ENCODE measurements at regions not wholly inside any gene's neighbourhood (a gene's known extent, or its start where the extent isn't known, plus 50 kb on each side); places are given as distances from the start of the nearest gene placed in this dataset.

- H3K27me3 ChIP-seq (ENCODE audit: insufficient read depth, low read depth, low read length): no peaks in the 10 kb centered on the region
- no peaks in the 10 kb centered on the region for H3F3A ChIP-seq (ENCODE audit: insufficient read depth, low read length, poor library complexity, severe bottlenecking)
- no peak for TF ChIP-seq POLR2AphosphoS5 (IDR thresholded peaks at IDR 0.05)
- TF ChIP-seq TAF1 (IDR thresholded peaks at IDR 0.05; ENCODE audit: low read depth): no peak
- no peak for TF ChIP-seq MXI1 (conservative IDR thresholded peaks at IDR 0.05; ENCODE audit: poor library complexity, severe bottlenecking)
- H3K9ac ChIP-seq (ENCODE audit: low read length): no peak overlapping the region
- no peak overlapping the region for H2AFZ ChIP-seq (ENCODE audit: low read depth, low read length)
- H4K20me1 ChIP-seq (ENCODE audit: insufficient read depth): no peaks in the 10 kb centered on the region
- H3K4me2 ChIP-seq (ENCODE audit: low read length): no peak overlapping the region
- no peaks in the 10 kb centered on the region for H3K9me2 ChIP-seq (ENCODE audit: insufficient read depth, low read length)
- no peak overlapping the region for H3K4me3 ChIP-seq (ENCODE audit: low read length)
- H3K27ac ChIP-seq (ENCODE audit: low read length): no peak overlapping the region
- no peaks in the 10 kb centered on the region for H3K36me3 ChIP-seq (ENCODE audit: insufficient read depth, low read length)
- no peaks in the 10 kb centered on the region for H3K79me2 ChIP-seq (replicated peaks; ENCODE audit: insufficient read depth, low read length)
- no peaks in the 10 kb centered on the region for H3K9me3 ChIP-seq (ENCODE audit: low read length)
Measured at GRCh38 chr14:98913967-98914650, 357.9 kb downstream of the BCL11B start.

DNA sequence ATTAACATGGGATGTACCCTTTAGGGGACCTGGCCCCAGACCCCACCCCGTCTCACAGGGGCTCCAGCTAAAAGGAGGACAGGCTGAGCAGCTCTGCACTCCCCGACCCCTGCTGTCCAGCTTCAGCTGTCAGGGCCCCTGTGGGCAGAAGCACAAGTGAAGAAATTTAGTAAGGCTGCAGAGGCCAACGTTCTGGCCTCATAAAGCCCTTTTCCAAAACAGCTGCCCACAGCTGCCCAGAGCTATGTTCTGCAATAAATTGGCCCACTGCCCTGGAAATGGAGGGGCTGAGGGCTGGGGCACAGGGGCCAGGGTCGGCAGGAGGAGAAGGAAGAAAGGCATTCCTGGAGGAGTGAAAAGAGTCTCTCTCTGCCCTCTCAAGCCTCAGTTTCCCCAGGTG is 357.1 kb downstream of the BCL11B start:
- H3K36me3 ChIP-seq (ENCODE audit: insufficient read depth, low read length): no peaks in the 10 kb centered on the region
- H3K9me3 ChIP-seq (ENCODE audit: low read length): no peaks in the 10 kb centered on the region
- no peak overlapping the region for H3K4me2 ChIP-seq (ENCODE audit: low read length)
- H3K27me3 ChIP-seq (ENCODE audit: insufficient read depth, low read depth, low read length): no peaks in the 10 kb centered on the region
- TF ChIP-seq EZH2 (IDR thresholded peaks at IDR 0.05; ENCODE audit: borderline replicate concordance, insufficient read depth, low read length, poor library complexity, severe bottlenecking) (no peak), RAD21 (conservative IDR thresholded peaks at IDR 0.05) (no peak), TAF1 (IDR thresholded peaks at IDR 0.05; ENCODE audit: low read depth) (no peak), SMC3 (conservative IDR thresholded peaks at IDR 0.05; ENCODE audit: poor library complexity) (no peak), MXI1 (conservative IDR thresholded peaks at IDR 0.05; ENCODE audit: poor library complexity, severe bottlenecking) (no peak), POLR2AphosphoS5 (IDR thresholded peaks at IDR 0.05) (no peak), CTCF (IDR thresholded peaks at IDR 0.05; ENCODE audit: poor library complexity, severe bottlenecking) (no peak)
- H3K9me2 ChIP-seq (ENCODE audit: insufficient read depth, low read length): no peaks in the 10 kb centered on the region
- H3F3A ChIP-seq (ENCODE audit: insufficient read depth, low read length, poor library complexity, severe bottlenecking): no peaks in the 10 kb centered on the region
- H2AFZ ChIP-seq (ENCODE audit: low read depth, low read length): no peak overlapping the region
- no peak overlapping the region for H3K27ac ChIP-seq (ENCODE audit: low read length)
- no peak overlapping the region for H3K4me3 ChIP-seq (ENCODE audit: low read length)
- H3K79me2 ChIP-seq (replicated peaks; ENCODE audit: insufficient read depth, low read length): no peaks in the 10 kb centered on the region
- no peaks in the 10 kb centered on the region for H4K20me1 ChIP-seq (ENCODE audit: insufficient read depth)
- no peak overlapping the region for H3K9ac ChIP-seq (ENCODE audit: low read length)

DNA sequence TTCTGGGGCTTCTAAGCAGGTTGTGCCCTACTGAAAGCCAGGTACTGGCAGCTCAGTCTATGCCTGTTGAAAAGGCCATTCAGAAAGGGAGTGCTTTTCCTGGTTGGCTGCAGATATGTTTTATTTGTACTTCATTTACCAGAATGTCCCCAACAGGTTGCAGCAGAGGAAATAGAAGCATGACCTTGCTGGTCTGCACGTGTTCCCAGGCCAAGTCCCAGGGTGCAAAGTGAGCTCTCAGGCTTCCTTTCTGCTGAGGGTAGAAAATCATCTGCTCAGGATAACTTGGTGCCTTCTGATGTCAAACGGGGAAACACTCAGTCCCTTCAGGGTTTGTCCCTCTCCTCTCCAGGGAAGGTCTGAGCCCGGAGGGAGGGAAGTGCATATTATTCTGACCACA is 356.4 kb downstream of the BCL11B start:
- Histone ChIP-seq H3K27ac (ENCODE audit: low read length) (no peak overlapping the region), H3K9me3 (ENCODE audit: low read length) (no peaks in the 10 kb centered on the region), H3K9ac (ENCODE audit: low read length) (no peak overlapping the region), H3F3A (ENCODE audit: insufficient read depth, low read length, poor library complexity, severe bottlenecking) (no peaks in the 10 kb centered on the region), H3K79me2 (replicated peaks; ENCODE audit: insufficient read depth, low read length) (no peaks in the 10 kb centered on the region), H4K20me1 (ENCODE audit: insufficient read depth) (no peaks in the 10 kb centered on the region), H3K9me2 (ENCODE audit: insufficient read depth, low read length) (no peaks in the 10 kb centered on the region), H3K36me3 (ENCODE audit: insufficient read depth, low read length) (no peaks in the 10 kb centered on the region), H3K27me3 (ENCODE audit: insufficient read depth, low read depth, low read length) (no peaks in the 10 kb centered on the region), H2AFZ (ENCODE audit: low read depth, low read length) (no peak overlapping the region), H3K4me3 (ENCODE audit: low read length) (no peak overlapping the region), H3K4me2 (ENCODE audit: low read length) (no peak overlapping the region)
- TF ChIP-seq RAD21 (conservative IDR thresholded peaks at IDR 0.05) (no peak), MXI1 (conservative IDR thresholded peaks at IDR 0.05; ENCODE audit: poor library complexity, severe bottlenecking) (no peak), POLR2AphosphoS5 (IDR thresholded peaks at IDR 0.05) (no peak), EP300 (conservative IDR thresholded peaks at IDR 0.05; ENCODE audit: poor library complexity, severe bottlenecking) (no peak), SMC3 (conservative IDR thresholded peaks at IDR 0.05; ENCODE audit: poor library complexity) (no peak), TAF1 (IDR thresholded peaks at IDR 0.05; ENCODE audit: low read depth) (no peak), REST (IDR thresholded peaks at IDR 0.05; ENCODE audit: borderline replicate concordance) (no peak), EZH2 (IDR thresholded peaks at IDR 0.05; ENCODE audit: borderline replicate concordance, insufficient read depth, low read length, poor library complexity, severe bottlenecking) (no peak), CTCF (IDR thresholded peaks at IDR 0.05; ENCODE audit: poor library complexity, severe bottlenecking) (no peak)

All from neural cell (in vitro differentiated cells).